GM12878 (cell line): ENCODE measurements at regions not wholly inside any gene's neighbourhood (a gene's known extent, or its start where the extent isn't known, plus 50 kb on each side); places are given as distances from the start of the nearest gene placed in this dataset.

ENCODE experiments used
- ATAC-seq: fragments of 200-7000 bp; cut with Tn5 transposase; 3 replicates; pipeline ENCODE4 v1.9.1; 2020; ENCODE audit warnings: mild to moderate bottlenecking, moderate library complexity
- BruUV-seq: library from RNA; stranded (reverse); fragments of 400-500 nt; replicated peaks from 2 replicates; lab custom pipeline; 2021; lab: Mats Ljungman, UMichigan
- CTCF ChIA-PET: fragments of 300-600 bp; sonication (Branson Sonifier 250); formaldehyde crosslinking; extraction: SDS; loops from one replicate; lab custom pipeline; 2021; ENCODE audit warnings: inconsistent platforms; lab: Yijun Ruan, JAX
- POLR2A ChIA-PET: fragments of 350-600 bp; formaldehyde crosslinking; extraction: SDS; loops from one replicate; lab custom pipeline; 2021; ENCODE audit warnings: inconsistent platforms; lab: Charles Lee
- RAD21 ChIA-PET: fragments of 300-600 bp; sonication (Branson Sonifier 250); formaldehyde crosslinking; loops from one replicate; lab custom pipeline; 2023; ENCODE audit warnings: antibody characterized with exemption; ENCODE audit not compliant: unreplicated experiment; lab: Charles Lee
- SMC1A ChIA-PET: fragments of 300-600 bp; sonication (Branson Sonifier 250); formaldehyde crosslinking; loops from one replicate; lab custom pipeline; 2023; ENCODE audit not compliant: unreplicated experiment, uncharacterized antibody; lab: Charles Lee
- DNase-seq: peaks from one replicate; pipeline ENCODE4 v3.0.0-alpha.2; 2011; ENCODE audit warnings: low read depth, low spot score
- FAIRE-seq: peaks from 3 replicates; lab custom pipeline; 2011; peaks lifted over from hg19 to GRCh38; lab: Jason Lieb, UNC
- H2AFZ ChIP-seq: 2 replicates; pipeline ENCODE4 v1.6.0; 2011; ENCODE audit warnings: low read depth, low read length, control low read depth; ENCODE audit not compliant: control insufficient read depth
- H3K27ac ChIP-seq: 2 replicates; pipeline ENCODE4 v1.5.1; 2011; ENCODE audit warnings: control low read depth; ENCODE audit not compliant: control insufficient read depth, insufficient read depth
- H3K27me3 ChIP-seq, 2 experiments: replicated peaks in 1 of 2; 2 replicates each; pipeline versions ENCODE4 v1.6.0 to v1.6.1; 2011; ENCODE audit warnings: low read length in 1 of 2; ENCODE audit not compliant: control insufficient read depth in 2 of 2, insufficient read depth in 2 of 2
- H3K36me3 ChIP-seq, 2 experiments: 2 replicates each; pipeline ENCODE4 v1.5.1; 2011; ENCODE audit warnings: low read length in 1 of 2; ENCODE audit not compliant: control insufficient read depth in 2 of 2, insufficient read depth in 2 of 2
- H3K4me1 ChIP-seq: 2 replicates; pipeline ENCODE4 v1.6.1; 2011; ENCODE audit warnings: mild to moderate bottlenecking, low read length, moderate library complexity, mixed read lengths; ENCODE audit not compliant: control insufficient read depth, insufficient read depth
- H3K4me2 ChIP-seq: 2 replicates; pipeline ENCODE4 v1.6.0; 2011; ENCODE audit warnings: control low read depth; ENCODE audit not compliant: control insufficient read depth, insufficient read depth
- H3K4me3 ChIP-seq: fragments of 200-600 bp; sonication (generic); 2 replicates; pipeline ENCODE4 v1.5.1; 2016
- H3K79me2 ChIP-seq: 2 replicates; pipeline ENCODE4 v1.6.0; 2011; ENCODE audit warnings: low read length; ENCODE audit not compliant: control insufficient read depth, insufficient read depth
- H3K9ac ChIP-seq: 2 replicates; pipeline ENCODE4 v1.8.0; 2011; ENCODE audit warnings: low read length, control low read depth, mixed read lengths; ENCODE audit not compliant: control insufficient read depth, insufficient read depth
- H3K9me3 ChIP-seq: replicated peaks from 3 replicates; pipeline ENCODE4 v1.5.1; 2011; ENCODE audit warnings: mild to moderate bottlenecking, low read length; ENCODE audit not compliant: control insufficient read depth, insufficient read depth
- H4K20me1 ChIP-seq: 2 replicates; pipeline ENCODE4 v1.6.0; 2011; ENCODE audit not compliant: control insufficient read depth, insufficient read depth
- CBX5 ChIP-seq: sonication (generic); IDR thresholded peaks from 2 replicates; pipeline ENCODE4 v1.6.1; 2016; ENCODE audit warnings: low read depth, moderate library complexity, mild to moderate bottlenecking, inconsistent platforms
- CHD2 ChIP-seq: IDR thresholded peaks from 2 replicates; pipeline ENCODE4 v1.6.1; 2011; ENCODE audit warnings: low read depth, low read length, improper control_type of control experiment, borderline replicate concordance
- EZH2 ChIP-seq: IDR thresholded peaks from 2 replicates; pipeline ENCODE4 v1.6.1; 2012; ENCODE audit warnings: low read depth, mild to moderate bottlenecking, control low read depth, inconsistent platforms, low read length, borderline replicate concordance; ENCODE audit not compliant: control insufficient read depth
- GABPA ChIP-seq: IDR thresholded peaks from 2 replicates; pipeline ENCODE4 v1.6.1; 2014; ENCODE audit warnings: antibody characterized with exemption, low read depth, mild to moderate bottlenecking, inconsistent platforms
- HCFC1 ChIP-seq: fragments of 150-350 bp; IDR thresholded peaks from 2 replicates; pipeline ENCODE4 v1.6.1; 2014; ENCODE audit warnings: low read length
- MTA2 ChIP-seq: fragments of 450-650 bp; IDR thresholded peaks from 2 replicates; pipeline ENCODE4 v1.6.1; 2016; ENCODE audit warnings: low read depth, mild to moderate bottlenecking, moderate library complexity
- MXI1 ChIP-seq: fragments of 150-350 bp; IDR thresholded peaks from 2 replicates; pipeline ENCODE4 v1.6.1; 2011; ENCODE audit warnings: low read depth, mild to moderate bottlenecking, inconsistent platforms, low read length, improper control_type of control experiment
- PAX8 ChIP-seq: fragments of 450-650 bp; IDR thresholded peaks from 2 replicates; pipeline ENCODE4 v1.6.1; 2017; ENCODE audit warnings: mild to moderate bottlenecking, moderate library complexity
- SUPT20H ChIP-seq: IDR thresholded peaks from 2 replicates; pipeline ENCODE4 v1.6.1; 2011; ENCODE audit warnings: low read depth, mild to moderate bottlenecking, low read length, moderate library complexity, borderline replicate concordance; ENCODE audit not compliant: control insufficient read depth
- TCF12 ChIP-seq: IDR thresholded peaks from 2 replicates; pipeline ENCODE4 v1.6.1; 2011; ENCODE audit warnings: low read depth, mild to moderate bottlenecking, low read length
- ZBED1 ChIP-seq: IDR thresholded peaks from 2 replicates; pipeline ENCODE4 v1.6.1; 2016; ENCODE audit warnings: borderline replicate concordance
- WGBS: methylation state at CpG from one replicate; pipeline ENCODE4 v1.1.6; 2016; ENCODE audit warnings: low lambda C conversion rate; ENCODE audit not compliant: insufficient replicate concordance, insufficient coverage; ENCODE audit errors: missing lambda C conversion rate; 5-methylcytosine and 5-hydroxymethylcytosine counted together
- in situ Hi-C: fragments of 300-500 bp; cut with MboI; formaldehyde crosslinking; loops from 9 replicates; pipeline ENCODE4 v1.14.3; 2018; ENCODE audit warnings: mixed read lengths
- intact Hi-C: fragments of 100-400 bp; cut with micrococcal nuclease; formaldehyde crosslinking; loops from one replicate; pipeline ENCODE4 v1.14.2; 2022; ENCODE audit not compliant: unreplicated experiment
- TF ChIP-seq, protein P1 (sequence below): IDR thresholded peaks from 2 replicates; pipeline ENCODE4 v1.6.1; 2012; ENCODE audit warnings: mild to moderate bottlenecking, low read depth, low read length
- TF ChIP-seq, protein P2 (sequence below): fragments of 450-650 bp; formaldehyde crosslinking; IDR thresholded peaks from 2 replicates; pipeline ENCODE4 v1.5.0; 2022; ENCODE audit warnings: mild to moderate bottlenecking, missing genetic modification characterization
- TF ChIP-seq, protein P3 (sequence below): IDR thresholded peaks from 2 replicates; pipeline ENCODE4 v1.6.1; 2011; ENCODE audit warnings: mild to moderate bottlenecking, low read depth, low read length, moderate library complexity; ENCODE audit not compliant: insufficient replicate concordance

DNA sequence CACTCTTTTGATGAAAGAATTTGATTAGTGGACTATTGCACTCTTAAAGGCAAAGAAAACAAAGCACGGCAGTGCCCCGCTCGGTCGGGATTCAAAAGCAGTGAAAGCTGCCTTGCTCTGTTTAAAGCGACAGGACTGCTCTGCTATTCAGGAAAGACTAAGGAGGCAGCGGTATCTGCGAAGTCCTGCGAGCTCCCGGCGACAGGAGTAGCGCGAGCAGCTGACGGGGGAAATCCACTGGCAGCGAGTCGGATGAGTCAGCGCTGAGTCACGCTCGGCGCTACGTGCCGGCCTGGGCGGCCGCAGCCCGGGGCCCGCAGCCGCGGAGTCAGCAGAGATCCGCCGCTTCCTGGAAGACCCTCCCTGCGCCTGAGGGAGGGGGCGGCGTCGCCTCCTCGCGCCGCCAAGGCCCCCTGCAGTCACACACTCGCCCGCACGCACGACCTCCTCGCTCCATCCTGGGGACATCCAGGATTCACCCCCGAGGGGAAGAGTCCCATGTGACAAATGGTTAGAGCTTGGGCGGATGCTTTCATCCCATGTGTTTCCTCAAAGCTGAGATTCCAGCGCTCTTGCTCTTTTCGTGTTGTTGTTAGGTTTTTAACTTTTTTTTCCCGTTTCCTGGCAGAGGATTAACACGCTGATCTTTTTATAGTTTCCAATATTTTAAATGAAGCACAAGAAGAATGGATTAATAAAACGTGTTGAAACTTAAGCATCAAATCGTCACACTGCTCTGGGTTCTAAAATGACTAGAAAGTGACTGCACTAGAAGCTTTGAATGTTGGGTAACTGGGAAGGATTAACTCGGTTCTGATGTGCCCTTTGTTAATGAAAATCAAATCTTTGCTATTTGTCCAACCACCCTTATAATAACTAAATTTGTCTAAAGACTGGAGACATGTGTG, 102.5 kb downstream of the ARRDC3 start:
- peak overlapping the region; percentile 49 for H3K27ac ChIP-seq
- BruUV-seq: no TSS peak
- TF ChIP-seq CHD2 (peak; percentile 83), MTA2 (no peak), ZBED1 (peak; percentile 46; the same call in 1 of the 2 replicates), CBX5 (0 out of 2 replicates have a peak, but pooled peaks have one; percentile 48), SUPT20H (no peak), TCF12 (peak; percentile 80), EZH2 (no peak), MXI1 (peak; percentile 81), PAX8 (no peak), HCFC1 (no peak), GABPA (no peak)
- TF ChIP-seq, protein P1, sequence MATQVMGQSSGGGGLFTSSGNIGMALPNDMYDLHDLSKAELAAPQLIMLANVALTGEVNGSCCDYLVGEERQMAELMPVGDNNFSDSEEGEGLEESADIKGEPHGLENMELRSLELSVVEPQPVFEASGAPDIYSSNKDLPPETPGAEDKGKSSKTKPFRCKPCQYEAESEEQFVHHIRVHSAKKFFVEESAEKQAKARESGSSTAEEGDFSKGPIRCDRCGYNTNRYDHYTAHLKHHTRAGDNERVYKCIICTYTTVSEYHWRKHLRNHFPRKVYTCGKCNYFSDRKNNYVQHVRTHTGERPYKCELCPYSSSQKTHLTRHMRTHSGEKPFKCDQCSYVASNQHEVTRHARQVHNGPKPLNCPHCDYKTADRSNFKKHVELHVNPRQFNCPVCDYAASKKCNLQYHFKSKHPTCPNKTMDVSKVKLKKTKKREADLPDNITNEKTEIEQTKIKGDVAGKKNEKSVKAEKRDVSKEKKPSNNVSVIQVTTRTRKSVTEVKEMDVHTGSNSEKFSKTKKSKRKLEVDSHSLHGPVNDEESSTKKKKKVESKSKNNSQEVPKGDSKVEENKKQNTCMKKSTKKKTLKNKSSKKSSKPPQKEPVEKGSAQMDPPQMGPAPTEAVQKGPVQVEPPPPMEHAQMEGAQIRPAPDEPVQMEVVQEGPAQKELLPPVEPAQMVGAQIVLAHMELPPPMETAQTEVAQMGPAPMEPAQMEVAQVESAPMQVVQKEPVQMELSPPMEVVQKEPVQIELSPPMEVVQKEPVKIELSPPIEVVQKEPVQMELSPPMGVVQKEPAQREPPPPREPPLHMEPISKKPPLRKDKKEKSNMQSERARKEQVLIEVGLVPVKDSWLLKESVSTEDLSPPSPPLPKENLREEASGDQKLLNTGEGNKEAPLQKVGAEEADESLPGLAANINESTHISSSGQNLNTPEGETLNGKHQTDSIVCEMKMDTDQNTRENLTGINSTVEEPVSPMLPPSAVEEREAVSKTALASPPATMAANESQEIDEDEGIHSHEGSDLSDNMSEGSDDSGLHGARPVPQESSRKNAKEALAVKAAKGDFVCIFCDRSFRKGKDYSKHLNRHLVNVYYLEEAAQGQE: peak; percentile 39; the same call in 1 of the 2 replicates
- TF ChIP-seq, protein P2, sequence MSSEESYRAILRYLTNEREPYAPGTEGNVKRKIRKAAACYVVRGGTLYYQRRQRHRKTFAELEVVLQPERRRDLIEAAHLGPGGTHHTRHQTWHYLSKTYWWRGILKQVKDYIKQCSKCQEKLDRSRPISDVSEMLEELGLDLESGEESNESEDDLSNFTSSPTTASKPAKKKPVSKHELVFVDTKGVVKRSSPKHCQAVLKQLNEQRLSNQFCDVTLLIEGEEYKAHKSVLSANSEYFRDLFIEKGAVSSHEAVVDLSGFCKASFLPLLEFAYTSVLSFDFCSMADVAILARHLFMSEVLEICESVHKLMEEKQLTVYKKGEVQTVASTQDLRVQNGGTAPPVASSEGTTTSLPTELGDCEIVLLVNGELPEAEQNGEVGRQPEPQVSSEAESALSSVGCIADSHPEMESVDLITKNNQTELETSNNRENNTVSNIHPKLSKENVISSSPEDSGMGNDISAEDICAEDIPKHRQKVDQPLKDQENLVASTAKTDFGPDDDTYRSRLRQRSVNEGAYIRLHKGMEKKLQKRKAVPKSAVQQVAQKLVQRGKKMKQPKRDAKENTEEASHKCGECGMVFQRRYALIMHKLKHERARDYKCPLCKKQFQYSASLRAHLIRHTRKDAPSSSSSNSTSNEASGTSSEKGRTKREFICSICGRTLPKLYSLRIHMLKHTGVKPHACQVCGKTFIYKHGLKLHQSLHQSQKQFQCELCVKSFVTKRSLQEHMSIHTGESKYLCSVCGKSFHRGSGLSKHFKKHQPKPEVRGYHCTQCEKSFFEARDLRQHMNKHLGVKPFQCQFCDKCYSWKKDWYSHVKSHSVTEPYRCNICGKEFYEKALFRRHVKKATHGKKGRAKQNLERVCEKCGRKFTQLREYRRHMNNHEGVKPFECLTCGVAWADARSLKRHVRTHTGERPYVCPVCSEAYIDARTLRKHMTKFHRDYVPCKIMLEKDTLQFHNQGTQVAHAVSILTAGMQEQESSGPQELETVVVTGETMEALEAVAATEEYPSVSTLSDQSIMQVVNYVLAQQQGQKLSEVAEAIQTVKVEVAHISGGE (CRISPR knock-in tag): no peak
- TF ChIP-seq, protein P3, sequence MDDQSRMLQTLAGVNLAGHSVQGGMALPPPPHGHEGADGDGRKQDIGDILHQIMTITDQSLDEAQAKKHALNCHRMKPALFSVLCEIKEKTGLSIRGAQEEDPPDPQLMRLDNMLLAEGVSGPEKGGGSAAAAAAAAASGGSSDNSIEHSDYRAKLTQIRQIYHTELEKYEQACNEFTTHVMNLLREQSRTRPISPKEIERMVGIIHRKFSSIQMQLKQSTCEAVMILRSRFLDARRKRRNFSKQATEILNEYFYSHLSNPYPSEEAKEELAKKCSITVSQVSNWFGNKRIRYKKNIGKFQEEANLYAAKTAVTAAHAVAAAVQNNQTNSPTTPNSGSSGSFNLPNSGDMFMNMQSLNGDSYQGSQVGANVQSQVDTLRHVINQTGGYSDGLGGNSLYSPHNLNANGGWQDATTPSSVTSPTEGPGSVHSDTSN: peak; percentile 41

More for the DNA sequence above, 102.5 kb downstream of the ARRDC3 start:
- ChIA-PET CTCF (interaction anchor here (0.6 to 4.6 kb wide), 5 partner anchors 11 to 104 kb away, joined by 3 to 33 read pairs (median 4); partner anchors contain the start of gene ARRDC3), RAD21 (interaction anchor here (0.7 to 2.6 kb wide), 9 partner anchors 8 to 478 kb away, joined by 3 to 34 read pairs (median 7); partner anchors contain the start of gene ARRDC3), SMC1A (interaction anchor here (1.0 to 2.8 kb wide), 12 partner anchors 9 to 104 kb away, joined by 3 to 15 read pairs (median 4); partner anchors contain the start of gene ARRDC3), POLR2A (interaction anchor here (0.6 to 3.2 kb wide), 10 partner anchors 10 to 339 kb away, joined by 3 to 31 read pairs (median 4); partner anchors contain the start of gene ARRDC3)
- Histone ChIP-seq H3K9me3 (peaks cover 7% of the 10 kb centered on the region), H3K4me2 (peak overlapping the region; percentile 90), H3K9ac (peak overlapping the region; percentile 55), H4K20me1 (no peaks in the 10 kb centered on the region), H3K27me3 (no peaks in the 10 kb centered on the region; a peak in 1 of 4 replicates), H3K4me1 (peaks cover 15% of the 10 kb centered on the region), H3K79me2 (no peaks in the 10 kb centered on the region), H3K36me3 (no peaks in the 10 kb centered on the region), H2AFZ (peak overlapping the region; percentile 90), H3K4me3 (peak overlapping the region; percentile 63)
- in situ Hi-C loops: no loop called here
- peak; percentile 65 for DNase-seq
- peak; percentile 97 for ATAC-seq
- WGBS: under 1% methylated on average over 50 of the region's 50 CpGs
- intact Hi-C loops: loop anchor here (2.0 to 5.0 kb wide), 2 partner anchors 100 to 178 kb away; no protein-coding TSS in a partner anchor
- no peak for FAIRE-seq
